GM19043 (cell line): ENCODE measurements at regions not wholly inside any gene's neighbourhood (a gene's known extent, or its start where the extent isn't known, plus 50 kb on each side); places are given as distances from the start of the nearest gene placed in this dataset.

Experiments used
- ATAC-seq: cut with Tn5 transposase; IDR thresholded peaks from one replicate; pipeline ENCODE4 v1.9.1; 2021; ENCODE audit warnings: low read depth; ENCODE audit not compliant: unreplicated experiment

DNA sequence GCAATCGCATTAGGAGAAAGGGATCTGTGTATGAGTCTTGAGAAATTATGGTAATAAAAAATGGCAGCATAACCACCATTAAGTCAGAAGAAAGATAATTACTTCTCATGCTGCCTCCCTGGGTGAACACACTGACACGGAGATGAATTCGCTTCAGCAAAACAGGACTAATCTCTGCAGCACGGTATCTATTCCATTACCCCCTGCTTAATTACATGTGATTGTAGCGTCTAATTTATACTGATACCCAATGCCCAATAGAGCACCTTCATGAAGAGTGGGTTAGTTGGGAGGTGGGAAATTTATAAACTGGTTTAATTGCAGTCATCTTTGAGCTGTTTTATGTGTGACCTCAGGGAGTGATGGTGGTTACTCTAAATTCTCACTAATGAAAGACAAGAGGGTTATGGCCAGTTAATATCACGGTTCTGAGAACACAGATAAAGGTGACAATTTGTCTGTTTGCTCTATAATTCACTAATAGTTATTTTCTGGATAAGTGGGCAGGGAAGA, 476.2 kb upstream of the SULF2 start:
- ATAC-seq: no peak

DNA sequence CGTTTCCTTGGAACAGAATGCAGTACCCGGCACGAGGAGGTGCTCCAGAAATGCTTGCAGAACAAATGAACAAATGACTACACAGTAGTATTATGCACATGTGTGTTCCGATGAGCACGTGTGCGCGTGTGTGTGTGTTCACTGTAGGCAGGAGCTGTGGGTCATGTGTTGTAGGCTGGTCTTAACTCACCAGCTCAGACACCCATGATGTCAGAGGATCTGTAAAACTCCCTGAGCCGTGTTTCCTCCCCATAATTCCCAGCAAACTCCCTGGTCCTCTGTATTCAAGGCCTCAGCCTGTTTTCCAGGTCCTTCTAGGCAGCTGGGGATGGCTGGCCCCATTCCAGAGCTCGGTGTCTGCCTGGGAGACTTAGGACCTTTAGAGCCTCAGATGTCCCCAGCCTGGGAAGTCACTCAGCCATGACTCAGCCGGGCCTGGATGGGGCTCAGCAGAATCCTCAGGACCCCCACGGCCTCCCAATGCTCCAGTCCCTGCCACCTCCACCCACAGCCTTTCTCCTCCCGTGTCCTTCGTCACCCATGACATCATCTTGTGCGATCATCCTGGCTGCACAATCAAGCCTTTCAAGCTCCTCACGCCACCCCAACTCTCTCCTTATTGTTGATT, 475.0 kb upstream of the SULF2 start:
- ATAC-seq: no peak

DNA sequence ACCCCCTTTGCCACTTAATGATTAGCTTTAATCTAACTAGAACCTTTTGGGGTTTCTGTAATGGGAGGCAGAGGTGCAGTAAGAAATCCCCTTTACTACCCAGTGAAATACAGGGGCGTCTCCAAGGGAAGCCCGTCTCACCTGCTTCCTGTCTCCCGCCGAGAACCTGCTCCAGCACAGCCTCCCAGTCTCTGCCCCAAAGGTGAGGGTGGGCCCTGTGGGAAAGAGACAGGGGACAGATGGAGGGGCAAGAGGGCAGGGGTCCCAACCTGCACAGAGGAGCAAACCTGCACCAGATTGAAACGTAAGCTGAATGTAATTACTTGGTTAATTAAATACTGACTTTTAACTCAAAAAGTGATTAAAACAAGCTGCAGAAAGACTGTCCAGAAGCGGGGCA, 474.2 kb upstream of the SULF2 start:
- ATAC-seq: no peak

DNA sequence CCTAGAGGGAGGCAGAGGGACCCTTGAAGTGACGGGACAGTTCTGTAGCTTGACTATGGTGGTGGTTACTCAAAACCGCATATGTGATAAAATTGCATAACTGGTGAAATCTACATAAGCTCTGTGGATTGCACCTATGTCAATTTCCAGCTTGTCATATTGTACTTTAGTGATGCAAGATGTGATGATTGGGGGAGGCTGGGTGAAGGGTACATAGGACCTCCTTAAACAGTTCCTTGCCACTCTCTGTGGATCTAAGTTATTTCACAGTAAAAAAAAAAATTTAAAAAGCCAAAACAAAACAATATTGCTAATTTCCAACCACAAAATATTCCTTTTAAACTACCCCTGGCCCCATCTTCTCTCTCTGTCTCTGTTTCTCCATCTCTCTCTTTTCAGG, 472.6 kb upstream of the SULF2 start:
- ATAC-seq: no peak

DNA sequence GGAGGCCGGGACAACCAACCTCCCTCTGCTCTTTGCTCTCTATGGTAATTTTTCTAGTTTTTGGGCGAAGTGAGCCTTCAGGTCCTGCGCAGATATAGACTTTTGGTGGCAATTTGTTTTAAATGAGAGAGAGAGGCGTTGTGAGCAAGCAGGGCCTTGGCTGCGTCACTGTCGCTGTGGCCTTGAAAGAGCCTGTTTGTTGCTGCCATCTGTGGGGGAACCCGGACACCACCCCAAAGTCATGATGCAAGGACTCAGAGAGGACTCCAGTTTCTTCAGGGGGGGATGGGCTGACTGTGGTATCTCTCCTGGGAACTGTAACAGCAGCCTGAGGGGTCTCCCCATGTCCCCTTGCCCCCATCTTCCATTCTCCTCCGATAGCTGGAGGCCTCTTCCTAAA, 462.7 kb upstream of the SULF2 start:
- ATAC-seq: no peak

DNA sequence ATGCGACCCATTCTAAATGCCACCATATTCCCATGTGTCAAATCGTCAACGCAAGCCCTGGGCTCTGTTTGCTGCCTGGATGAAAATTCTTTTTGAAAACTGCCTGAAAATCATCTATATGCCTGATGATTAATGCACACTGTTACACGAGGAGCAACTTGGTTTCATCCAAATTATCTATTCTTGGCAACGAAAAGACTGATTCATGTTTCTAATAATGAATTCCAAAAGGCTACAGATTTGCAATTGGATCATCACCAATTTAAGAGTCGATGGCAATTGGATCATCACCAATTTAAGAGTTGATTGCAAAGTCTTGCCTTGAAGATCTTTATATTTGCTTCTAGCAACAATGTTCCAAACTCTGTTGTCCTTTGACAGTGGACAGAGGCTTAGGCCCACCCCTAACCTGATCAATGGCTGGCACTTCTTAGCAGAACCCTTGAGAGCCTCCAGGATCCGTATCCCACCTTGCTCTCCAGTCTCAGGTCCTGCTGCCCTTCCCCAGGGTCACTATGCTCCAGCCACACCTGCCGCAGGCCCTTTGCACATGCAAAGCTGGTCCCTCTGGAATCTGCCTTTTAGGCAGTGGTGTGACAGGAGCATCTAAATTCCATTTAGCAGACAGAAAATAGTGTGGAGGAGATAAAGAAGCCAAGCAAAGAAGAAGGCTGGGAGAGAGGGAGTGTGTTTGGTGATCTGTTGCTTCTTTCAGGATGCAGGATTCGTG, 460.9 kb upstream of the SULF2 start:
- ATAC-seq: no peak

DNA sequence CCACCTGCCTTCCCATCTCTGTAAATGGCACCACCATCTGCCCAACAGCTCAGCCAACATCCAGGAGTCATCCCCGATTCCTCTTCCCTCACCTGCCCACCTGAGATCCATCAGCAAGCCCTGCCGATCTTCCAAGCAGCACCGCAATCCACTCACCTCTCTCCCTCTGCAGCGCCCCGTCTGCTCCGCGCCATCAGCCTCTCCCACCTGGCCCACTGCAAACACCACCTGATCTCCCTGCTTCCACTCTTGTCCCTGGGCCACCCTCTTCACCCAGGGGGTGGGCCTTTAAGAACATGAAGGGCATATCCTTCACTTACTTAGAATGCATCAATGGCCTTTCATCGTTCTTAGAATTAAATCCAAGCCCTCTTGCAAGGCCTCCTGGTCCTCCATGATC, 457.3 kb upstream of the SULF2 start:
- no peak for ATAC-seq

DNA sequence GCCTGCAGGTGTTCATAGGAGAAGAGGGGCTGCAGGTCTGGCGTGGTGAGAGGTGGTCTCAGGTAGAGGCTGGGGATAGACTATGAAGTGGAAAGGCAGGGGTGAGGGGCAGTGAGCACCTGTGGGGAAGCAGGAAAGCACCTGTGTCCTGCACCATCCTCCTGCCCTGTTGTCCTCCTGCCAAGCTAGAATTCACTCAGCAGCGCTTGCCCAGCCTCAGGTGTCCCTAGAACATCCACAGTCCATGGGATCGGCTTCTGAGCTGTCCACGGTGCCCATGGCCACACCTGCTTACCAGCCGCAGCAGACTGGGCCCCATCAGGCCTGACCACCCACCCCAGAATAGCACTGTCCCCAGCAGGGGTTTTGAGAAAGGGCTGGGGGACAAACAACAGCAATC, 456.2 kb upstream of the SULF2 start:
- ATAC-seq: no peak

DNA sequence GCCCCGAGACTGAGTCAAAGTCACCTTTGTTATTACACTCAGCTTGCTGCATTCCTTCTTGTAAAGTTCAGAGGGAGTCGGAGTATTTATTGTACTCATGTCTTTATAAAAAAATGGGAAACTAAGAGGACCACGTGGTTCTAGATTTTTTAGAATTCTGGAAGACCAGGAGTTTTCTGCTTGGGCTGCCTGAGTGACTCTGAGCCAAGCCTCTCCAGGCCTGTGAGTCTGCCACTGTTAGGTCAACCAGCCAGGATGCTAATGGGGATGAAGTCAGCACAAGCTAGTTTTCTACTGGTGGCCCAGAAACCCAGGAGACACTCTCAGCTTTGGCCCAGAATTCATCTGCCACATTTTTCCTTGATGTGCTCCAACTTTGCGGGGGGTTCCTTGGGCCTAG, 453.5 kb upstream of the SULF2 start:
- no peak for ATAC-seq

DNA sequence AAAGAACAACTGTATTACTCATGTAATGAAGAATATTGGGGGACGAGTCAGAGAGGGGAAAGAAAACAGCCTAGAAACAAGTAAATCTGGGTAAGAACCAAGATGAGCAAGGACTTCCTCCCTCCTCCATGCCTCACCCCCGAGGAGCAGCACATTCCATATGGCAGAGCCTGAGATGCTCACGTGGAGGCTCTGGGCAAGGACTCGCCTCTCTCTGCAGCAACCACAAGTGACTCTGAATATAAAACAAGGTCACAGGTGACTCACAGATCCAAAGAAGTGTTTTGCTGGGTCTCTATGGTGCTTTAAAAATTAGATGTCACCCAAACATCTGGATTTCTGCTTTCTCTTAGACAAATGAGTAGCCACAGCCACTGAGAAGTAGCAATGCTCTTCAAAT, 453.0 kb upstream of the SULF2 start:
- ATAC-seq: no peak

DNA sequence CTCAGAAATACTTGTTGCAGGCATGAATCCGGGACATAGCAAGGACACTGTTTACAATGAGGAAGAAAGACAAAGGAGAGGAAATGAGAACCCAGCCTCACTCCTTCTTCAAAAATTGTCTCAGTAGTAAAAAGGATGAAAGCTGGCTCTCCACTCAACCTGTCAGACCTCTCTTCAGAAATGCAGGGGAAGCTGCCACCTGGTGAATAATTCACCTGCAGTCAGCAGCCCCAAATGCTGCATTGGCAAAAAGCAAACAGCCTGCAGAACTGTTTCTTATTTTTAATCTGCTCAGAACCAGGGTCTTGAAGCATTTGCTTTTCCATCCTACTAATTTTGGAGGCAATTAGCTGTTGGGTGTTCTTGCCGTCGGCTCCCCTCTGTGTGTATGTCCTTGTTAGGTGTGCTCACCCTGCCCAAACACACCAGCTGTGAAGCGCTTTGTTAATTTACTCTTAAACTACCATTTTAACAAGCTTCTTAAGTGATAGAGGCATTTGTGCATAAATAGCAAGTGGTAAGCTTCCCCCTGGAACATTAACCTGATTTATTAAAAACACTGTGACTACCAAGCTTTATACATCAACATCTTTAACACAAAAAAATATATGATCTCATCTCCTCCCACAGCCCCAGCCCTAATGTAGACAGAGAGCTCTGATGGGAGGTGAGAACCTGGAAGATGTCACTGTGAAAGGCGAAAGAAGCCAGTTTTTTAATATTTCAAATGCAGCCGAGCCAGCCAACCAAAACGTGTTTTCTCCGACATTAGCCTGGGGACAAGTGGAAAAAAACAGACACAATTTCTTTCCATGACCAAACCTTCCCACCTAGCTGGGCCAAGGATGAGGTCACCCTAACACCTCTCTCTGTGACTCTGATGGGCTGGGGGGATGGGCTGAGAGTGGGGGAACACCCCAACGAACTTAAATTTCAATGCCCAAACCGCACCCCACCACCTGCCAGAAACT, 451.0 kb upstream of the SULF2 start:
- no peak for ATAC-seq

DNA sequence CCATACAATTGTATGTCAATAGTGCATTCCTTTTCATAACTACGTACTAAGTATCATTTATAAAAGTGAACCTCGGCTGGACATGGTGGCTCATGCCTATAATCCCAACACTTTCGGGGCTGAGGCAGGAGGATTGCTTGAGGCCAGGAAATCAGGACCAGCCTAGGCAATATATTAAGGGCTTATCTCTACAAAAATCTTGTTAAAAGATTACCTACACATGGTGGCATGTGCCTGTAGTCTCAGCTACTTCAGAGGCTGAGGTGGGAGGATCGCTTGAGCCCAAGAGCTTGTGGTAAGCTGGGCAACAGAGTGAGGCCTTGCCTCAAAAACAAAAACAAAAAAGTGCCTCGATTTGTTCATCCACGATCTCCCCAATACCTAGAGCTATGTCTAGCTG, 449.7 kb upstream of the SULF2 start:
- ATAC-seq: no peak

DNA sequence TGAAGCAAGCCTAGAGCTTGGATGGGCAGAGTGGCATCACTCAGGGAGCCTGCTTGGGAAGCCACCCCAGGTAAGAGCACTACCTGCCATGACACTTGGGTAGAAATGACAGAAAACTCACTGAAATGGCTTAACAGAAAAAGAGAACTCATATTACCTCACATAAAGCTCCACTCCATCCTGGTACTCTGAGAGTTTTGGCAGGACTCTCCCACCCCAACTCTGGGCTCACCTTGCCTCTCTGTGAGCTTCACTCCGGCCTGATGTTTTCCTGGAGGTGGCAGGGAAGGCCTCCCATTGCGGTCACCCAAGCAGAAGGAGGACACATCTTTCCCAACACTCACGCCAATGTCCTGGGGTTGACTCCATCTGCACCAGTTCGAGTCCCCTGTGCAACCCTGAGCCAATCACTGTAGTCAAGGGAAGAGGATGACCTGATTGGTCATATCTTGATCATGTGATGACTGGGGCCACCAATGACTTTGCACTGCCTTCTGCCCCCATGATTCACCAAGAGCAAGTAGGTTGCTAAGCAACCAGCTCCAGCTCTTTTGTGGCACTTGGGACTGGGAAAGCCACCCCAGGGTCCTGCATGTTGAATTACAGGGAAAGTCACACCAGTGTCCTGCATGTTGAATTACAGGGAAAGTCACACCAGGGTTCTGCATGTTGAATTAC, 446.1 kb upstream of the SULF2 start:
- ATAC-seq: no peak

DNA sequence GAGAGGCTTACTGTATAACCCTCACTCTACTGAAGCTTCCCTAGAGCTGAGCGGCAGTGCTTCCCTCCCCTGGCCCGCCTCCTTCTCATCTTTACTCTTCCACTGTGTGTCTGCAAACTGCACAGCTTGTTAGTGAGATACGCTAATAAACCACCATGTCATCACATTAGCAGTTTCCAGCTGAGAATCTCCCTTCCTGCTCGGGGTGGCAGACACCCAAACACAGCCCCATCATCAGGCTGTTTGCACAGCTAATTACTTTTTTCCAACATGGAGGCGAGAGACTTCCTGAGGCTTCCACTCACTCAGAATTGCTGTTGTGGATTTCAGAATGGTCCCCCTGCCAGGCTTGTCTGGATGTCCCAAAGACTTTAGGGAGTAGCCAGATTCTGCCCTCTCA, 444.9 kb upstream of the SULF2 start:
- ATAC-seq: no peak

DNA sequence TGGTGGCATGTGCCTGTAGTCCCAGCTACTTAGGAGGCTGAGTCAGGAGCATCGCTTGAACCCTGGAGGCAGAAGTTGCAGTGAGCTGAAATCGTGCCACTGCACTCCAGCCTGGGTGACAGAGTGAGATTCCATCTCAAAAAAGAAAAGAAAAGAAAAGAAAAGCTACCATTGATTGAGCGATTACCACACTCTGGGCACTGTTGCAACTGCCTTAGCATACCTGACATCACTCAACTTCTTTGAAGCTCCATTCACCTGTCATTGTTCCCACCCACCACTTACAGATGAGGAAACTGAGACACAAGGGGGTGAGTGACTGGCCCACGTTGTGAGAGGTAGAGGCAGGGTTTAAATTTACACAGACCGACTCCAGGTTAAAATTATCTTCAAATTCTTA, 442.1 kb upstream of the SULF2 start:
- no peak for ATAC-seq

DNA sequence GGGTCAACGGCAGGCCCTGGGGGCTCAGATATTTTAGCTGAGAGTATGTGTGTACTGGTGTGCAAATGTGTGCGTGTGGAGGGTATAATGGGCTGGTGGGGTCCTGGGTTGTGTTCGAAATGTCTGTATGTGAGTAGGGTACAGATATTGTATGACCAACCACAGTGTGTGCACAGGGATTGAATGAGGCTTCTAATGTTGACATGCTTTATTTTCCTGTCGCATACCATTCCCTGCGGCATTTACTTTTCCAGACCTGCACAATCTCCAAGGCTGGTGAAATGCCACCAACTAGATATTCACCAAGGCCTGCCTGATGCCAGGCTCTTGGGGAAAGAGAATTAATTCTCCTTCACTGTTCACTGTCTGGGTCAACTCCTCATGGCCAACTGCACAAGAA, 441.4 kb upstream of the SULF2 start:
- ATAC-seq: no peak

DNA sequence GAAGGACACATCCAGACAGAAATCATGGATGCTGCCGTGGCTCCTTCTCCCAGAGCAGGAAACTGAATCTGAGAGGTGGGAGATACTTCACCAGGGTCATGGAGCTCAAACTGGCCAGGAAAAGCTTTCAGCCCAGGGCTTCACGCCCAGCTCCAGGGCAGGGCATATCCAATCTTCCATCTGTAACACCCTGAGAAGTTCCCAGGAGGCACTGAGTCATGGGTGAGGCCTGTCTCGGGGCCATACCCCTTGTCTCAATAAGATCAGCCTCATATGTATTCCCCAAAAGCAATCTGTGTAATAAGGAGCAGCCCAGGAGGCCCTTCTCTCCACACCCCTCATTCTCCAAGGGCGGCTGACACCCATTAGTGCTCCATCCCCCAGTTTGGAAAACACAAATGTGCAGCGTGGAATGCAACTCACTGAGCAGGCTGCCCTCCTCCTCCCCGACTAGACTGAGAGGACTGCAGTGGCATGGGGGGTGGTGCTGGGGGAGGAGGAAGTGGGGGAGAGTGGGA, 439.3 kb upstream of the SULF2 start:
- ATAC-seq: no peak

DNA sequence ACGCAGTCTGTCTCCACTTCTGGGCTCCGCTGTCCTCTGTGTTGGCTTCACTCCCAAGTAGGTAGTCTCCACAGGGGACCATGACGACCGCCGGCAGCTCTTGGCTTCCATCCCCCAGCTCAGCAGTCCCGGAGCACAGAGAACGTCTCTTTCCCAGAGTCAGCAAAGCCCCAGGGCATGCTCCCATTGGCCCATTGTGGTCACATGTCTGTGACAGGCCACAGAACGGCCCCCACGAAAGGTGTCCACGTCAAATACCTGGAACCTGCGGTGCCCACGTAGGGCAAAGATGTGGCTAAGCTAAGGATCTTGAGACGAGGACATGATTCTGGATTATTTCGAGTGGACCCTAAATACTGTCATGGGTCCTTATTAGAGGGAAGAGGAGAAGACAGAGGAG, 438.4 kb upstream of the SULF2 start:
- no peak for ATAC-seq

DNA sequence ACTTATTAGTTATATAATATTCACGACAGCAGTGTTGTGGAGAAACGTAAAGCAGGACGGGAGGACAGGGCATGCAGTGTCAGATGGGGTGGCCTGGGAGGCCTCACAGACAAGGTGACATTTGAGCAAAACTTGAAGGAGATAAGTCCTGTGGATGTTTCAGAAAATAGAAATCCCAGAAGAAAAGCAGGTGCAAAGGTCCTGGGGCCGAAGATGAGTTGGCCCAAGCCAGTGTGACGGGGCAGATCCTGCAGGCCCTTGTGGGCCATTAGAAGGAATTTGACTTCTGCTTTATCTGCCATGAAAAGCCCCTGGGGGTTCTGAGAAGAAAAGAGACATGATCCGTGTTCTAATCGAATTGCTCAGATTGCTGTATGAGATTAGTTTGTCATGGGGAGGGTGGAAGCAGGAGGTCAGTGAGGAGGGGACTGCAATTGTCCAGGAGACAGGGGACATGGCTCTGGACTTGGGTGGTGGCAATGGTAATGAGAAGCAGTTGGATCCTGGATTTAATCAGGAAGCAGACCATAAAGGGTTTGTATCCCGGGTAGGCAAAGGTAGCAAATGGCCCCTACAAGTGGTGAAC, 437.4 kb upstream of the SULF2 start:
- ATAC-seq: no peak

DNA sequence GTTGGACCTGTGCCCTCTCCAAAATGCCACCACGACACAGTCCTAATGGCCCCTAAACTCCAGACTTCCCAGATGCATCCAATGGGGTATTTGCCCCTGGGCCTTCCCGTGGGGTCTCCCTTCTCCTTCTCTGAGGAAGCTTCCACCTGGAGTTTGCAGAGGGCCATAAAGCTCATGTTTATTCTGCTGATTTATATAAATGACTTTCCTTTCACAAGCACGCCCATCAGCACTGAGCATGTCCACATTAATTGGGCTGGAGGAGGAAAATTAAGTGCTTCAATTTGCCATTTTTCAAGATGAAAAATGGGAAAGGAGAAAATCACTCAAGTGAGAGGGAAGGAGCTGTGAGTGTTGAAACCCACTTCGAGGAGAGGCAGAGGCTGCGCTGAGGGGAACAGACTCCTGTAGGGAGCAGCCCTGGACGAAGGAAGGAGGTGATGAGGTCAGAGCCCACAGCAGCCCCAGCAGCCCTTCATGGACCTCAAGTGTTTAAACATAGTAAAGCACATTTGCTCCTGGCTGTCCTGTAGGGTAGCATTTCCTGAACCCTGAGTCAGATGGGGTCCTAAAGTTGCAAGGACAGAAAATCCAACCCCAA, 434.9 kb upstream of the SULF2 start:
- no peak for ATAC-seq
